HepG2 (cell line): ENCODE measurements at regions not wholly inside any gene's neighbourhood (a gene's known extent, or its start where the extent isn't known, plus 50 kb on each side); places are given as distances from the start of the nearest gene placed in this dataset.

Source experiments
- ATAC-seq: fragments of 200-7000 bp; cut with Tn5 transposase; 3 replicates; pipeline ENCODE4 v1.9.1; 2020; ENCODE audit warnings: mild to moderate bottlenecking, moderate library complexity
- BruUV-seq: library from RNA; stranded (reverse); fragments of 400-500 nt; replicated peaks from 2 replicates; lab custom pipeline; 2021; lab: Mats Ljungman, UMichigan
- CTCF ChIA-PET: fragments of 300-600 bp; formaldehyde crosslinking; extraction: SDS; loops from one replicate; lab custom pipeline; 2021; ENCODE audit warnings: low total read pairs, inconsistent platforms, low intra/inter-chr PET ratio; lab: Yijun Ruan, JAX
- POLR2A ChIA-PET: fragments of 350-600 bp; sonication (Branson Sonifier 250); formaldehyde crosslinking; loops from one replicate; lab custom pipeline; 2020; ENCODE audit warnings: antibody characterized with exemption, inconsistent platforms; lab: Yijun Ruan, JAX
- DNase-seq: peaks from one replicate; pipeline ENCODE4 v3.0.0-alpha.2; 2015; ENCODE audit warnings: low spot score
- FAIRE-seq: peaks from 3 replicates; lab custom pipeline; 2011; peaks lifted over from hg19 to GRCh38; lab: Jason Lieb, UNC
- H2AFZ ChIP-seq: one replicate; pipeline ENCODE4 v1.6.1; 2011; ENCODE audit warnings: low read length, inconsistent platforms
- H3K27ac ChIP-seq: fragments of 300-600 bp; 3 replicates; pipeline ENCODE4 v1.8.0; 2011; ENCODE audit warnings: mixed run types, mild to moderate bottlenecking, mixed read lengths, low read length, inconsistent platforms; ENCODE audit not compliant: insufficient read depth; ENCODE audit errors: extremely low read length
- H3K27me3 ChIP-seq, 2 experiments: fragments of 200-600 bp in 1 of 2; 2 replicates in 1 of 2; 3 replicates in 1 of 2; pipeline versions ENCODE4 v1.6.0 to v1.8.0; 2011; ENCODE audit warnings: low read length in 2 of 2, mild to moderate bottlenecking in 2 of 2, moderate library complexity in 2 of 2, inconsistent platforms in 1 of 2; ENCODE audit not compliant: insufficient read depth in 2 of 2, control insufficient read depth in 1 of 2
- H3K36me3 ChIP-seq, 2 experiments: fragments of 200-600 bp in 1 of 2; replicated peaks in 1 of 2; 2 replicates in 1 of 2; 3 replicates in 1 of 2; pipeline versions ENCODE4 v1.5.1 to v1.8.0; 2011; ENCODE audit warnings: low read length in 2 of 2, inconsistent platforms in 1 of 2; ENCODE audit not compliant: insufficient read depth in 2 of 2, control insufficient read depth in 1 of 2
- H3K4me1 ChIP-seq: 2 replicates; pipeline ENCODE4 v1.5.1; 2012; ENCODE audit warnings: low read length, inconsistent platforms; ENCODE audit not compliant: insufficient read depth
- H3K4me2 ChIP-seq: 2 replicates; pipeline ENCODE4 v1.6.0; 2011; ENCODE audit warnings: low read depth, low read length, inconsistent platforms
- H3K4me3 ChIP-seq, 3 experiments: fragments of 200-600 bp in 1 of 3; sonication (generic), shearing (Covaris generic) in 1 of 3; replicated peaks in 1 of 3; 2 replicates each; pipeline ENCODE4 v1.5.1; 2011 to 2016; ENCODE audit warnings: low read length in 3 of 3, inconsistent platforms in 2 of 3, low read depth in 2 of 3, mild to moderate bottlenecking in 2 of 3, control low read depth in 1 of 3, mixed read lengths in 1 of 3; ENCODE audit not compliant: insufficient read depth in 1 of 3
- H3K79me2 ChIP-seq: one replicate; pipeline ENCODE4 v1.6.1; 2011; ENCODE audit warnings: low read length, inconsistent platforms; ENCODE audit not compliant: insufficient read depth
- H3K9ac ChIP-seq: 2 replicates; pipeline ENCODE4 v1.6.0; 2011; ENCODE audit warnings: mild to moderate bottlenecking, low read depth, low read length, inconsistent platforms; ENCODE audit not compliant: insufficient read depth
- H3K9me3 ChIP-seq: 2 replicates; pipeline ENCODE4 v1.5.1; 2012; ENCODE audit warnings: mild to moderate bottlenecking, low read length
- H4K20me1 ChIP-seq: 2 replicates; pipeline ENCODE4 v1.6.0; 2011; ENCODE audit warnings: inconsistent platforms, mild to moderate bottlenecking, low read length, moderate library complexity; ENCODE audit not compliant: insufficient read depth
- BRCA1 ChIP-seq: sonication (generic); formaldehyde crosslinking; IDR thresholded peaks from 2 replicates; pipeline ENCODE4 v1.4.0; 2020; ENCODE audit warnings: missing genetic modification reagents
- DMTF1 ChIP-seq: sonication (generic); formaldehyde crosslinking; IDR thresholded peaks from 2 replicates; pipeline ENCODE4 v1.4.0; 2020; ENCODE audit warnings: mild to moderate bottlenecking, missing genetic modification reagents
- HMGXB4 ChIP-seq, 2 experiments: sonication (generic) in 1 of 2; formaldehyde crosslinking in 1 of 2; IDR thresholded peaks; 2 replicates each; pipeline versions ENCODE4 v1.4.0 to v1.6.1; 2018 to 2020; ENCODE audit warnings: missing genetic modification reagents in 2 of 2, borderline replicate concordance in 1 of 2, low read depth in 1 of 2, mild to moderate bottlenecking in 1 of 2, missing biosample characterization in 1 of 2
- KMT2B ChIP-seq: IDR thresholded peaks from 2 replicates; pipeline ENCODE4 v1.6.1; 2016; ENCODE audit warnings: missing genetic modification reagents, missing compliant biosample characterization
- POGZ ChIP-seq: sonication (generic); formaldehyde crosslinking; IDR thresholded peaks from 2 replicates; pipeline ENCODE4 v1.4.0; 2020; ENCODE audit warnings: mild to moderate bottlenecking, missing genetic modification reagents
- ZNF383 ChIP-seq: sonication (generic); formaldehyde crosslinking; IDR thresholded peaks from 2 replicates; pipeline ENCODE4 v1.4.0; 2020; ENCODE audit warnings: missing genetic modification reagents, mild to moderate bottlenecking, borderline replicate concordance
- ZNF430 ChIP-seq: sonication (generic); formaldehyde crosslinking; IDR thresholded peaks from 2 replicates; pipeline ENCODE4 v1.9.0; 2021; ENCODE audit warnings: mild to moderate bottlenecking, missing genetic modification reagents
- WGBS: methylation state at CpG from one replicate; pipeline ENCODE4 v1.1.6; 2017; ENCODE audit warnings: low lambda C conversion rate; 5-methylcytosine and 5-hydroxymethylcytosine counted together
- in situ Hi-C: cut with HindIII; loops from 2 replicates; pipeline ENCODE4 v1.10.0; 2017; ENCODE audit warnings: low pct_unique_long_range_greater_than_20kb; ENCODE audit not compliant: extremely low pct_ligation_motif_present
- intact Hi-C: fragments of 100-400 bp; cut with micrococcal nuclease; formaldehyde crosslinking; loops from one replicate; pipeline ENCODE4 v1.10.0; 2022; ENCODE audit not compliant: unreplicated experiment
- TF ChIP-seq, protein P1 (sequence below): sonication (generic); formaldehyde crosslinking; IDR thresholded peaks from 2 replicates; pipeline ENCODE4 v1.4.0; 2020; ENCODE audit warnings: mild to moderate bottlenecking, missing genetic modification reagents, borderline replicate concordance

- no peak for TF ChIP-seq HMGXB4 (CRISPR knock-in tag; IDR thresholded peaks at IDR 0.05; ENCODE audit: borderline replicate concordance in 1 of 2, low read depth in 1 of 2)
- no peak for TF ChIP-seq BRCA1 (CRISPR knock-in tag)
- TF ChIP-seq, all 625 proteins: peak for 0
Observed at GRCh38 chr1:60982539-60982938, 99.8 kb upstream of the NFIA start (continued).

GRCh38 chr1:60981357-60981756 lies 101.0 kb upstream of the NFIA start:
- Histone ChIP-seq H3K4me1 (no peaks in the 10 kb centered on the region), H3K4me2 (no peak overlapping the region), H3K36me3 (no peaks in the 10 kb centered on the region), H3K27ac (no peak overlapping the region), H2AFZ (no peak overlapping the region)
- DNase-seq, result no peak
- ATAC-seq, result no peak
- intact Hi-C loops, result loop anchor here (2.0 kb wide), 1 partner anchor 471 kb away; no protein-coding TSS in a partner anchor
- TF ChIP-seq KMT2B (CRISPR knock-in tag) (no peak), DMTF1 (CRISPR knock-in tag) (no peak), ZNF383 (CRISPR knock-in tag) (no peak), ZNF430 (CRISPR knock-in tag) (no peak), POGZ (no peak)
- TF ChIP-seq, protein P1, sequence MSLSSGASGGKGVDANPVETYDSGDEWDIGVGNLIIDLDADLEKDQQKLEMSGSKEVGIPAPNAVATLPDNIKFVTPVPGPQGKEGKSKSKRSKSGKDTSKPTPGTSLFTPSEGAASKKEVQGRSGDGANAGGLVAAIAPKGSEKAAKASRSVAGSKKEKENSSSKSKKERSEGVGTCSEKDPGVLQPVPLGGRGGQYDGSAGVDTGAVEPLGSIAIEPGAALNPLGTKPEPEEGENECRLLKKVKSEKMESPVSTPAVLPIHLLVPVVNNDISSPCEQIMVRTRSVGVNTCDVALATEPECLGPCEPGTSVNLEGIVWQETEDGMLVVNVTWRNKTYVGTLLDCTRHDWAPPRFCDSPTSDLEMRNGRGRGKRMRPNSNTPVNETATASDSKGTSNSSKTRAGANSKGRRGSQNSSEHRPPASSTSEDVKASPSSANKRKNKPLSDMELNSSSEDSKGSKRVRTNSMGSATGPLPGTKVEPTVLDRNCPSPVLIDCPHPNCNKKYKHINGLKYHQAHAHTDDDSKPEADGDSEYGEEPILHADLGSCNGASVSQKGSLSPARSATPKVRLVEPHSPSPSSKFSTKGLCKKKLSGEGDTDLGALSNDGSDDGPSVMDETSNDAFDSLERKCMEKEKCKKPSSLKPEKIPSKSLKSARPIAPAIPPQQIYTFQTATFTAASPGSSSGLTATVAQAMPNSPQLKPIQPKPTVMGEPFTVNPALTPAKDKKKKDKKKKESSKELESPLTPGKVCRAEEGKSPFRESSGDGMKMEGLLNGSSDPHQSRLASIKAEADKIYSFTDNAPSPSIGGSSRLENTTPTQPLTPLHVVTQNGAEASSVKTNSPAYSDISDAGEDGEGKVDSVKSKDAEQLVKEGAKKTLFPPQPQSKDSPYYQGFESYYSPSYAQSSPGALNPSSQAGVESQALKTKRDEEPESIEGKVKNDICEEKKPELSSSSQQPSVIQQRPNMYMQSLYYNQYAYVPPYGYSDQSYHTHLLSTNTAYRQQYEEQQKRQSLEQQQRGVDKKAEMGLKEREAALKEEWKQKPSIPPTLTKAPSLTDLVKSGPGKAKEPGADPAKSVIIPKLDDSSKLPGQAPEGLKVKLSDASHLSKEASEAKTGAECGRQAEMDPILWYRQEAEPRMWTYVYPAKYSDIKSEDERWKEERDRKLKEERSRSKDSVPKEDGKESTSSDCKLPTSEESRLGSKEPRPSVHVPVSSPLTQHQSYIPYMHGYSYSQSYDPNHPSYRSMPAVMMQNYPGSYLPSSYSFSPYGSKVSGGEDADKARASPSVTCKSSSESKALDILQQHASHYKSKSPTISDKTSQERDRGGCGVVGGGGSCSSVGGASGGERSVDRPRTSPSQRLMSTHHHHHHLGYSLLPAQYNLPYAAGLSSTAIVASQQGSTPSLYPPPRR (CRISPR knock-in tag), result no peak
- TF ChIP-seq, all 625 proteins: peak for 0
- Histone ChIP-seq H3K79me2 (no peaks in the 10 kb centered on the region), H3K9ac (no peak overlapping the region), H3K4me3 (no peak overlapping the region), H3K9me3 (no peaks in the 10 kb centered on the region), H3K27me3 (peaks cover 0 to 11% of the 10 kb centered on the region in 2 experiments; a peak in 3 of 5 replicates), H4K20me1 (no peaks in the 10 kb centered on the region)
- CTCF ChIA-PET, result no interaction called here
- no TSS peak for BruUV-seq
- FAIRE-seq, result no peak
- in situ Hi-C loops, result no loop called here
- POLR2A ChIA-PET, result no interaction called here
- 88% methylated on average over 1 of the region's 1 CpG for WGBS
